ENCODE measurements at regions not wholly inside any gene's neighbourhood (a gene's known extent, or its start where the extent isn't known, plus 50 kb on each side); places are given as distances from the start of the nearest gene placed in this dataset.
"Not testable (repeated sequence)": the region's sequence is repeated elsewhere in the genome, so short reads cannot be mapped to it uniquely, and the experiment has no call there.

- DNase-seq (ENCODE audit: low read depth, low spot score) = no peak
Measured at GRCh38 chr9:15033316-15033715, 123.1 kb upstream of the FREM1 start.

DNA sequence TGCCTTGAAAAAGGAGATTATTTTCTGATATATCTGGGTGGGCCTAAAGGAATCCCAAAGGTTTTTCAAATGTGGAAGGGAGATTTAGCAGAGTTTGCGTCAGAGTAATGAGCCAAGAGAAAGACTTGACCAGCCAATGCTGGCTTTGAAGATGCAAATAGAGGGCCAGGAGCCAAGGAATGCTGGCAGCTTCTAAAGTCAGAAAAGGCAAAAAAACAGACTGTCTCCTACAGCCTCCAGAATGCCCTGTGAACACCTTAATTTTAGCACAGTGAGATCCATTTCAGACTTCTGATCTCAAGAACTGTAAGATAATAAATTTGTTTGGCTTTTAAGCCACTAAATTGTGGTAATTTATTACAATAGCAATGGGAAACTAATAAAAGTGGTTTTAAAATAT lies 122.6 kb upstream of the FREM1 start:
- DNase-seq (ENCODE audit: low read depth, low spot score) = no peak

DNA sequence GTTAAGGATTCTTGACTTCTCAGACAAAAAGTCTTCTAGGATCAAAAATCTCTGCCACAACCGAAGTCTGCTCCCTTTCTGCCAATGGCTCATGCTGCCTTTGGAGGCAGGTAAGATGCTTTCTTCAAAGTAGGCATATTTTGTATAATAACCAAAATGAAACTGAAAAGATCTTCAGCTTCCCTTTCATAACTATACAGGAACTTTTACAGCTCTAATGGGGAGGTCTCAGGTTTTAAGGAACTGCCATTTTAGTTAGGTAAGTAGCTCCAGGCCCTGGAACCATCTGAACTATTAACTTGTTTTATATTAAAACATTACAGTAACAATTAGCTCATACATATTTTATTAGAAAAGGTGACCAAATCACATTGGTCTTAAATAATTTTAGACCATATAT lies 110.9 kb upstream of the FREM1 start:
- no peak for DNase-seq (ENCODE audit: low read depth, low spot score)

- DNase-seq (ENCODE audit: low read depth, low spot score) = no peak
Measured at GRCh38 chr9:15018096-15018637, 107.9 kb upstream of the FREM1 start.

GRCh38 chr9:15010581-15010980 lies 100.4 kb upstream of the FREM1 start:
- DNase-seq (ENCODE audit: low read depth, low spot score) = no peak

- DNase-seq (ENCODE audit: low read depth, low spot score) = no peak
Measured at GRCh38 chr9:15007698-15008097, 97.5 kb upstream of the FREM1 start.

DNA sequence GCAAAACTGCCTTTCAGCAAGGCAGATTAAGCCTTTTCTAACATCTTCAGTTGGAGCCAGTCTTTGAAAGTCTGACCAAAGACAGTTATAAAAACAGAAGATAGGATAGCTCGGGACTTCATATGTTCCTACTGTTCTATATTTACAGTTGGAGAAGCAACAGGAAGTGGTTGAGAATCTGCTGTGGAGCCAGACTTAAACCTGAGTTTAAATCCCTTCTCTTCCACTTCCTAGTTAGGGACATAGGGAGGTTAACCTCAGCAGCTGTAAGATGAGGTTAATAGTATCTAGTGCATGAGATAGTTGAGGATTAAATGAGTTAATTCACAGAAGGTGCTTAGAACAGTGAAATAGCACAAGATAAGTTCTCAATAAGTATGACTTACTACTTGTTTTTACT lies 84.5 kb upstream of the FREM1 start:
- no peak for DNase-seq (ENCODE audit: low read depth, low spot score)

- no peak for DNase-seq (ENCODE audit: low read depth, low spot score)
Measured at GRCh38 chr9:14993901-14994554, 83.8 kb upstream of the FREM1 start.

DNA sequence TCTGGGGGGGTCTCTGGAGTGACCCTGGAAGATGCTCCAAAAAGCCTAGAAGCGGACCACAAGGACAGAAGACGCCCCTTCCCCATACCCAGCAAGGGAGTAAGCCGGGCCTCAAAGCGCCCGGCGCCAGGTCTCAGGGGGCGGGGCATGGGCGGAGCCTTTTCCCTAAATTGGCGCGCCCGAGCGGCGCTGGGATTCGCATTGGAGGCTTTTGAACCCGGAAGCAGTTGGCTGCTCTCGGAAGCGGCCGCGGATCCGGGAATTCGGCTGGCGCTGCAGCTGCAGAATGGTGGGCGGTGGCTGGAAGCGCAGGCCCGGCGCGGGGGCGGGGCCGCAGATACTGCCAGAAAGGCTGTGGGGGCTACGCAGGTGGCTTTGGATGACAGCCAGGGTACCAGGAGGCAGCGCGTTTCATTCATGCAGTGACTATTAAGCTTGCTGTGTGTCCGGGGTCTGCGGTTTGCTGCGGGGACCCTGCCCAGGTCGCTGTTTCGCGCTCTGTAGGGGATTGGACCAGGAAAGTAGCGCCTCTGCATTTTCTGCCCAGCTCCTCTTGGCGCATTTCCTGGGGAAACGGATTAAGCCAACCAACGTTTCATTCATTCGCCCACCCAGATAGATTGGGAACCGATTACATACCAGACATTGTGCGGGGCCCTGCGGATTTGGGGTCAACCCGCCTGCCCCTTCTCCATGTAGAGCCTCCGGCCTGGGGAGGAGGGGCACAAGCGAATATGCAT lies 83.0 kb upstream of the FREM1 start:
- peak; percentile 67 for DNase-seq (ENCODE audit: low read depth, low spot score)

DNA sequence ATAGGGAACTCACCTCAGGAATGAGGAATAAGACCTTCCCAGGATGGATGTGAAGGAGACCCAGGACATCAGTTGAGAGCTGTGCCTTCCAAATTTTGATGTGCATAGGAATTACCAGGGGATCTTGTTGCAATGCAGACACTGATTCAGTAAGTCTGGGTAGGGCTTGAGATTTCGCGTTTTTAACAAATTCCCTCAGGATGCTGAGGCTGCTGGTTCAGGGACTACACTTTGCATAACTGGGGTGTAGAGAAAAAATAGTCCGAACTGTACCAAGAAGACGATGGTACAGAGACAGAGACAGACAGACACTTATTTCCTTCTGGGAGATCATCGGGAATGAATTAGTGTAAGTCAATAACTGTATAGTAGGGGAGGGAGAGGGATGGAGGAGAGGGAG lies 82.3 kb upstream of the FREM1 start:
- DNase-seq (ENCODE audit: low read depth, low spot score) = no peak

GRCh38 chr9:14992081-14992480 lies 81.9 kb upstream of the FREM1 start:
- DNase-seq (ENCODE audit: low read depth, low spot score) = no peak

- DNase-seq (ENCODE audit: low read depth, low spot score) = not testable (repeated sequence)
Measured at GRCh38 chr9:14990647-14991046, 80.4 kb upstream of the FREM1 start.

DNA sequence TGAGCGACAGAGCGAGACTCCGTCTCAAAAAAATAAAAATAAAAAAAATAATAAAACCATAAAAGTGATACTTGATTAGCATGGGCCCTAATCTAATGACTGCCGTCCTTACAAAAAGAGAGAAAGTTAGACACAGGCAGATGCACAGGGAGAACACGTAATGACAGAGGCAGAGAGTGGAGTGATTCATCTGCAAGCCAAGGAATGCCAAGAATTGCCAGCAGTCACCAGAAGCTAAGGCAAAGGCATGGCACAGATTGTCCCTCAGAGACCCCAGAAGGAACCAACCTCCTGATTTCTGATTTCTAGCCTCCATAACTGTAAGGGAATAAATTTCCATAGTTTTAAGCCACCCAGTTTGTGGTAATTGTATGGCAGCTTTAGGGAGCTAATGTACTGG lies 79.6 kb upstream of the FREM1 start:
- DNase-seq (ENCODE audit: low read depth, low spot score) = no peak

GRCh38 chr9:14989336-14989735 lies 79.1 kb upstream of the FREM1 start:
- DNase-seq (ENCODE audit: low read depth, low spot score) = not testable (repeated sequence)

- no peak for DNase-seq (ENCODE audit: low read depth, low spot score)
Measured at GRCh38 chr9:14987858-14988257, 77.6 kb upstream of the FREM1 start.

DNA sequence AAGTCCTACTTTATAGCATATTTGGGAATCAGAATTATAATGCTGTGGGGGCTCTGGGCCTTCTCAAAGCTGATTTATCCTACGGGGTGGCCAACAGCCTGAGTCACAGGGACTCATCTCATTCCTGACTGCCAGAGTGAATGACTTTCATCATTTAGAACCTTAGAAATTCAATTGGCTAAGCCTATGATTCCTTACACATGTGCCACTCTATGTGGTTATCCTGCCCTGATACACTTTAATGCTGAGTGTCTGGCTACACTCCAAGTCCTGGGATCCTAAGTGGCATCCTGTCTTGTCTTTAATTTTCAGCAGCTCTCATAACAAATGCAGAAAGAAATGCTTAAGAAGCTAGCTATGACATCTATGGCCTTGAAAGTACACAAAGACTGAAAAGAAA lies 75.2 kb upstream of the FREM1 start:
- no peak for DNase-seq (ENCODE audit: low read depth, low spot score)

DNA sequence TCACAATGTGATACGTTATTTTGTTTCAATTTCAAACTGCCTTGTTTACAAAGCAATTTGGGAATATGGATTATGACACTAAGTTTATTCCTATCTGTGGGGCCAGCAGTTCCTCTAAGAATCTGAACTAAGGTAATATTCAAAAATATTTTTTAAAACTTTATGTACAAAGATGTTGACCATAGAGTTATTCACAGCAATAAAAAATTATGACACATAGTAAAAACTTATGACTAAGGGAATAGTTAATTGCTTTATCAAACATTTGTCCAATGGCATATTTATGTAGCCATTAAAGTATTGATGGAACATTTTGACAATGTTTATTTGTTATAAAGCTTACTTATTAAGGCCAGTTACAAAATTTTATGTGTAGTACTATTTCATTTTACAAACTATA lies 73.4 kb upstream of the FREM1 start:
- DNase-seq (ENCODE audit: low read depth, low spot score) = no peak

- no peak for DNase-seq (ENCODE audit: low read depth, low spot score)
Measured at GRCh38 chr9:14981291-14981950, 71.2 kb upstream of the FREM1 start.

DNA sequence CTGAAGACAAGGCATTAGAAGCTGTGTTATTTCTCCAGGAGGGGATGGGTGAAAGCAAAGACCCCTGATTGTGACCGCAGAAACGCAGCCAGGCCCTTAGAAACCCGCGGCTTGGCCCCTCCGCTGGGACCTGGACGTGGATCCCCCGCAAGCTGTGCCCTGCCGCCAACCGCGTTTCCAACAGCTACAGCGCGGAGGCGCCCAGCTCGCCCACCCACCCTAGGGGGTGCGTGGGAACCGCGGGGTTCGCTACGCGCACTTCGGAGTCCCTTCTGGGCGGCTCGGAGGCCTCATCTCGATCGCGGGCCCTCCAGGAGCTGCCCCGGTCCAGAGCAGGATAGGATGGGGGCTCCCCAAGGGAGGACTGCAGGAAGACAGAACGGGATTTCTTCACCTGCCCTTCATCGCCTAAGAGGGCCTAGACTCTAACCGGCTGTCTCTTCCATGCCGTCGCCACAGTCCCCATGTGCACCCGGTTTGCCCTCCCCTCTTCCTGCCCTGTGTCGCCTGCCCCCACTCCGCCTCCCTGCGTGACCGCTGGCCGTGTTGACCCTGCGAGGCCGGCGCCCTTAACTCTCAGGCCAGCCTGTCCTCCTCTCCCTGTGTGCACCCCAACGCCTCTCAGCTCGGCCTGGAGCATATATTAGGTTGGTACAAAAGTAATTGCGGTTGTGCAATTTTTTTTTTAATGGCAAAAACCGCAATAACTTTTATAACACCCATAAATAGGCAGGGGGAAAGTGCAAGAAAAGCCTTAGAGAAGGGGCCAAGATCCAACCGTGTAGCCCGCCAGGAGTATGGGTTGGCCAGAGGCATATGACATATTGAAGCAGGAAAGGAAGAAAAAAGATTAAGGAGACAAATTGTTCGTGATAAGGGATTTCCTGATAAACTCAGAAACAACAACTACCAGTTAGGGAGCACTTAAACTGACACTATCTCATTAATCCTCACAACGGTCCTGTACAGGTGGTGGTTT lies 68.1 kb upstream of the FREM1 start:
- no peak for DNase-seq (ENCODE audit: low read depth, low spot score)

DNA sequence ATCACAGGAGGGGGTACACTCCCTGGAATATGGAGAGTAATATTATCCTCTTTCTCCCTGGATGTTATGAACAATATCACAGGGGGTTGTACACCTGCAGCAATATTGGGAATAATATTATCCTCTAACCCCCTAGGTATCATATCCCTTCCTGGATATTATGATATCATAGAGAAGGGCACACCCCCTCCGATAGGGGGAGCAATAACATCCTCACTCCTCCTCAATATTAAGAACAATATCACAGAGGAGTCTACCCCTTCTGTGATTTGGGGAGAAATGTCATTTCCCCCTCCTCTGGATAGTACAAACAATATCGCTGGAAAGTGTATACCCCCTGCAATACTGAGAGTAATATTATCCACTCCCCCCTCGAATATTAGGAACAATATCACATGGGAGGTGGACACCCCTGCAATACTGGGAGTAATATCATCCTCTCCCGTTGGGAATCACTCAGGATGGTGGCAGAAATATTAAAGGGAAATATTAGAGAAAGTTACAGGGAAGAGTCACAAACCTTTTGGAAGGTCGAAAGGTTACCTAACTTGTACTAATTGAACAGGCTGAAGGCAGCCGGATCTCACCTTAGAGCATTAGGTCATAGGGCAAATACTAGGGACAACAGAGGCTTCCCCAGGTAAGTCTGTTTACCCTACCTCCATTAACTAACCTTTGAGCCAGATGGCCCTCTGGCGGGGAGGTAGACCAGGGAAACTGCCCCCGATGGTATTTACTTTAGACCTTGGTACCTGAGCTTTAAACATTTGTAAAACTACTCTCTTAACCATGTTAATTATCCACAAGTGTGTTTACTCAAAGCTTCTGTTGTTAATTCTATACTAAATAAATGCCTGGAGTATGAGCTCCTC lies 57.5 kb upstream of the FREM1 start:
- no peak for DNase-seq (ENCODE audit: low read depth, low spot score)

Data from iPS DF 19.7 (cell line).